ENCODE measurements at regions not wholly inside any gene's neighbourhood (a gene's known extent, or its start where the extent isn't known, plus 50 kb on each side); places are given as distances from the start of the nearest gene placed in this dataset.
"Not testable (repeated sequence)": the region's sequence is repeated elsewhere in the genome, so short reads cannot be mapped to it uniquely, and the experiment has no call there.

DNA sequence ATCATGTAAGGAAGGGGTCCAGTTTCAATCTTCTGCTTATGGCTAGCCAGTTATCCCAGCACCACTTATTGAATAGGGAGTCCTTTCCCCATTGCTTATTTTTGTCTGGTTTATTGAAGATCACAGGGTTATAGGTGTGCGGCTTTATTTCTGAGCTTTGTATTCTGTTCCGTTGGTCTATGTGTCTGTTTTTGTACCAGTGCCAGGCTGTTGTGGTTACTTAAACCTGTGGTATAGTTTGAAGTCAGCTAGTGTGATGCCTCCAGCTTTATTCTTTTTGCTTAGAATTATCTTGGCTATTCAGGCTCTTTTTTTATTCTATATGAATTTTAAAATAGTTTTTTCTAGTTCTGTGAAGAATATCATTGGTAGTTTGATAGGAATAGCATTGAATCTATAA lies 234.6 kb upstream of the CASK start:
- DNase-seq (ENCODE audit: low read depth); H3K4me1 ChIP-seq (ENCODE audit: control insufficient read depth, insufficient read depth, low read length); H3K27me3 ChIP-seq (replicated peaks; ENCODE audit: control insufficient read depth, insufficient read depth, low read length); H3K36me3 ChIP-seq (ENCODE audit: control insufficient read depth, insufficient read depth, low read length, severe bottlenecking); H3K9ac ChIP-seq (ENCODE audit: low read length); H3K4me3 ChIP-seq (ENCODE audit: low read length): not testable (repeated sequence)
- H3K9me3 ChIP-seq (ENCODE audit: control insufficient read depth, low read length), result peaks cover 18% of the 10 kb centered on the region

DNA sequence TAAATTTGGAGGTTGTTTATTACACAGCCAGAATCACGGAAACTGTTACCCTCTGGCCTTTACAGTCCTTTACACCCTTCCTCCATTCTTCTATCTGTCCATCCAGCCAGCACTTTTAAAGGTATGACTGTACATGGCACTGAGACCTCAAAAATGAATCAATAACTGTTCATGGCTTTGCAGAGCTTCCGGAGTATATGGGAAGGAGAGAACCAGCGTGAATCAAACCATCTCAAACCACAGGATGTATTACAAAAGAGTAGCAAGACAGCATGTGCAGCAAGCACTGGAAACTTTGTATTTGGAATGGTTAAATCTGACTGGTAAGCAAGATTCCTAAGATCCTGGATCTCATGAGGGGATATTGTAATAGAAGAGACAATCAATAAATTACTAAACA lies 228.5 kb upstream of the CASK start:
- Histone ChIP-seq H3K4me1 (ENCODE audit: control insufficient read depth, insufficient read depth, low read length) (no peaks in the 10 kb centered on the region), H3K27me3 (replicated peaks; ENCODE audit: control insufficient read depth, insufficient read depth, low read length) (no peaks in the 10 kb centered on the region), H3K36me3 (ENCODE audit: control insufficient read depth, insufficient read depth, low read length, severe bottlenecking) (no peaks in the 10 kb centered on the region), H3K4me3 (ENCODE audit: low read length) (no peak overlapping the region), H3K9ac (ENCODE audit: low read length) (no peak overlapping the region), H3K9me3 (ENCODE audit: control insufficient read depth, low read length) (no peaks in the 10 kb centered on the region)
- DNase-seq (ENCODE audit: low read depth), result no peak

DNA sequence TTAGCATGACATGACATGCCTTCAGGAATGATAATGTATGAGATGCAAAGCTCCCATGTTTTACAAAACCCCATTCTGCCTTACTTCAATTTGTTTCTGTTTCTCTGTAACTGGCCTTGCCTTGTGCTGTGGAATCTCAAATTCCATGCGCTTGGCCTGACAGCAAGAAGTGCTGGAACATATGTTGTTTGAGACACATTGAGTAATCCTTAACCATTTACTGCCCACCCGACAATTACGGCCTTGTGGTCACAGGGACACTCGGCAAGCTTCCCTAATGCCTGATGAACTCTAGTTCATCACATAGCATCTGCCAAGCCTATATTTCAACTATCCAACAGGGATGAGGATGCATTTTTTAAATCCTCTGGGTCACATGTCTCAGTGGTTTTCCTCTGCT lies 226.4 kb upstream of the CASK start:
- Histone ChIP-seq H3K9ac (ENCODE audit: low read length) (no peak overlapping the region), H3K9me3 (ENCODE audit: control insufficient read depth, low read length) (no peaks in the 10 kb centered on the region), H3K4me3 (ENCODE audit: low read length) (no peak overlapping the region), H3K4me1 (ENCODE audit: control insufficient read depth, insufficient read depth, low read length) (no peaks in the 10 kb centered on the region), H3K27me3 (replicated peaks; ENCODE audit: control insufficient read depth, insufficient read depth, low read length) (peaks cover 2% of the 10 kb centered on the region), H3K36me3 (ENCODE audit: control insufficient read depth, insufficient read depth, low read length, severe bottlenecking) (no peaks in the 10 kb centered on the region)
- DNase-seq (ENCODE audit: low read depth), result peak; percentile 40

DNA sequence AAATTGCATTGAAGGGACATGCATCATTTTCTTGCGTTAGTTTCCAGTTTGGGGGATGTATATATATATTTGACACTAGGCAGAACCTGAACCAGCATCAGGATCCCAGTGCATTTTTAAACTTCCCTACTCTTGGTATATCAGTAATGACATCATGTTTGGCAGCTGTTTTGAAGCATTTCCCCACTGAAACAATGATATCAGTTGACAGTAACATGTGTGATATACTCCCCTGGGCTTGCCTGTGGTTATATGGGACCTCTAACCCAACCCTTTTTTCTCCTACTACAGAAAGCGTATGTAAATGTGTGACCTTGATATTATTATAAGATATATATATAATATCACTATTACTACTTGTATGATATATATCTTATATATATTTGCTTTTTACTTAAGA lies 225.9 kb upstream of the CASK start:
- Histone ChIP-seq H3K4me3 (ENCODE audit: low read length) (no peak overlapping the region), H3K36me3 (ENCODE audit: control insufficient read depth, insufficient read depth, low read length, severe bottlenecking) (no peaks in the 10 kb centered on the region), H3K9me3 (ENCODE audit: control insufficient read depth, low read length) (no peaks in the 10 kb centered on the region), H3K4me1 (ENCODE audit: control insufficient read depth, insufficient read depth, low read length) (no peaks in the 10 kb centered on the region), H3K9ac (ENCODE audit: low read length) (no peak overlapping the region), H3K27me3 (replicated peaks; ENCODE audit: control insufficient read depth, insufficient read depth, low read length) (peaks cover 6% of the 10 kb centered on the region)
- no peak for DNase-seq (ENCODE audit: low read depth)

DNA sequence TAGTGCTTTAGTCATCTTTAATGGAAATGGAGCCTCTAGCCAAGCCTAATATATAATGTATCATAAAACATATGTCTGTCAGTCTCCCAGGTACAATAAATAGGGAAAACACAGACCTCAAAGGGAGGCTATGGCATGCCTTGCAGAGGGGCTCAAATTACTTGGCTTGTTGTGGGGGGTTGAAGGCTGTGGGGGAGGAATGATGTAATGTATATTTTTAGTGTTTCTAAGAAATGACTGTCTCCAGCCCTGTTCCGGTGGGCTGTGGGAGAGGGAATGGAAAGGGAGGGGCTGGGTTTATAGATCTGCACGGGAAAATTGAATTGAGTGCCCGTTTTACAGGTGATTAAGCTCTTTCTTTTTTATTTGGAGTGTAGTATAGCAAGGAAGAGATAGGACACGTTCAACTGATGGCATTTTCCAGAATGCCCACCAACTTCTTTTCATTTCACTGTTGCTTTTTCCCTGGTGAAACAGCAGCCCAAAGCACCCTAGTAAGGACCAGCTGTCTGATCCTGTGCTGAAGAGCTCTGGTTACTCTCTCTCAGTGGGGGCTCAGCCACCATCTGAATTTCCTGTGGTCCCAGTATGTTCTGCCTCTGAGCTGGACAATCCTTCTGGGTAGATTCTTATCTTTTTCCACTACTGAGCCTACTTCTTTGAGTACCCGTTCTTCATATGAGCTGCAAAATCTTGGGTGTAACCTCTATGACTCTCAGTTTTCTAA lies 220.7 kb upstream of the CASK start:
- Histone ChIP-seq H3K4me1 (ENCODE audit: control insufficient read depth, insufficient read depth, low read length) (no peaks in the 10 kb centered on the region), H3K9ac (ENCODE audit: low read length) (no peak overlapping the region), H3K27me3 (replicated peaks; ENCODE audit: control insufficient read depth, insufficient read depth, low read length) (peaks cover 12% of the 10 kb centered on the region), H3K4me3 (ENCODE audit: low read length) (no peak overlapping the region), H3K36me3 (ENCODE audit: control insufficient read depth, insufficient read depth, low read length, severe bottlenecking) (no peaks in the 10 kb centered on the region), H3K9me3 (ENCODE audit: control insufficient read depth, low read length) (peaks cover 15% of the 10 kb centered on the region)
- DNase-seq (ENCODE audit: low read depth), result no peak

DNA sequence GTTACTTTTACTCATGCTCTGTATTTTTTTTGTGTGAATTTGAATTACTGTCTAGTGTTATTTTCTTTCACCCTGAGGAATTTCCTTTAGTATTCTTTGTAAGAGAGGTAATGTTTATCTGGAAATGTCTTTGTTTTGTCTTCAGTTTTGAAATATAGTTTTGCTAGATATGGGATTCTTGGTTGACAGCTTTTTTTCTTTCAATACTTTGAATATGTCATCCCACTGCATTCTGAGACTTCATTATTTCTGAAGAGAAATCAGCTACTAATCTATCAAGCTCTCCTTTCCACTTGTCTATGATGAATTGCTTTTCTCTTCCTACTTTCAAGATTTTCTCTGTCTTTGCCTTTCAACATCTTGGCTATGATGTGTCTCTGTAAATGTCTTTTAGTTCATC lies 217.0 kb upstream of the CASK start:
- no peaks in the 10 kb centered on the region for H3K4me1 ChIP-seq (ENCODE audit: control insufficient read depth, insufficient read depth, low read length)
- peaks cover 12% of the 10 kb centered on the region for H3K27me3 ChIP-seq (replicated peaks; ENCODE audit: control insufficient read depth, insufficient read depth, low read length)
- H3K36me3 ChIP-seq (ENCODE audit: control insufficient read depth, insufficient read depth, low read length, severe bottlenecking), result no peaks in the 10 kb centered on the region
- no peak overlapping the region for H3K4me3 ChIP-seq (ENCODE audit: low read length)
- no peak for DNase-seq (ENCODE audit: low read depth)
- H3K9ac ChIP-seq (ENCODE audit: low read length), result no peak overlapping the region
- peaks cover 39% of the 10 kb centered on the region for H3K9me3 ChIP-seq (ENCODE audit: control insufficient read depth, low read length)

DNA sequence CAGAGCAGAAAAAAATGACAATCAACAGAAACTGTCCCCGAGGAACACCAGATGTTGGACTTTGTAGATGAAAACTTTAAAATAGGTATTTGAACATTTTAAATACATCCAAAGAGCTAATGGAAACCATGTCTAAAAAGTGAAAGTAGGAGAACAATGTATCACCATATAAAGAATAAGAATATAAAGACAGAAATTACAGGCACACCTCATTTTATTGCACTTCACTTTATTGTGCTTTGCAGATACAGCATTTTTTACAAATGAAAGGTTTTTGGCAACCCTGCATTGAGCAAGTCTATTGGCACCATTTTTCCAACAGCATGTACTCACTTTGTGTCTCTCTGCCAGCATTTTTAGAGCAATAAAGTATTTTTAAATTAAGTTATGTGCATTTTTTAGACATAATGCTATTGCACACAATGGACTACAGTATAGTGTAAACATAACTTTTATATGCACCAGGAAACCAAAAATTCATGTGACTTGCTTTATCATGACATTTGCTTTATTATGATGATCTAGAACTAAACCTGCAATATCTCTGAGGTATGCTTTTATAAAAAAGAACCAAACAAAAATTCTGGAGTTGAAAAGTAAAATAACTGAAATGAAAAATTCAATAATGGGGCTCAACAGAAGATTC lies 212.4 kb upstream of the CASK start:
- no peak for DNase-seq (ENCODE audit: low read depth)
- H3K36me3 ChIP-seq (ENCODE audit: control insufficient read depth, insufficient read depth, low read length, severe bottlenecking), result no peaks in the 10 kb centered on the region
- peaks cover 39% of the 10 kb centered on the region for H3K9me3 ChIP-seq (ENCODE audit: control insufficient read depth, low read length)
- H3K9ac ChIP-seq (ENCODE audit: low read length), result no peak overlapping the region
- no peak overlapping the region for H3K4me3 ChIP-seq (ENCODE audit: low read length)
- no peaks in the 10 kb centered on the region for H3K4me1 ChIP-seq (ENCODE audit: control insufficient read depth, insufficient read depth, low read length)
- no peaks in the 10 kb centered on the region for H3K27me3 ChIP-seq (replicated peaks; ENCODE audit: control insufficient read depth, insufficient read depth, low read length)

DNA sequence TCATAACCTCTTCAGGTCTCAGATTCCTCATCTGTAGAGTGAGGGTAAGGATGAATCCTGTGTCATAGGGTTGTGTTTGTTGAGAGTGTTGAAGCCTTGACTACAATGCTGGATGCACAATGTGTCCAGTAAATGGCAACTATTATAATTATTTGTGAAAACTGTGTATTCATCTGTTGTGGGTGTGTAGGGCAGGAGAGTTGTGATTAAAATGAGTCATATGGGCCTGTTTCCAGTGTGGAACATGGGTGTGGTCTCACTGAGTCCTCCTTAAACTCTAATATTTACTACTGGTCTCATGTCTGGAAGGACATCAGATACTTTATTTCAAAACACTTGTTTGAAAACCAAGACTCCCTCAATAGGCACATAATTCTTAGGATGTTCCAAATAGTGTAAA lies 208.5 kb upstream of the CASK start:
- DNase-seq (ENCODE audit: low read depth), result no peak
- no peak overlapping the region for H3K9ac ChIP-seq (ENCODE audit: low read length)
- peaks cover 7% of the 10 kb centered on the region for H3K9me3 ChIP-seq (ENCODE audit: control insufficient read depth, low read length)

DNA sequence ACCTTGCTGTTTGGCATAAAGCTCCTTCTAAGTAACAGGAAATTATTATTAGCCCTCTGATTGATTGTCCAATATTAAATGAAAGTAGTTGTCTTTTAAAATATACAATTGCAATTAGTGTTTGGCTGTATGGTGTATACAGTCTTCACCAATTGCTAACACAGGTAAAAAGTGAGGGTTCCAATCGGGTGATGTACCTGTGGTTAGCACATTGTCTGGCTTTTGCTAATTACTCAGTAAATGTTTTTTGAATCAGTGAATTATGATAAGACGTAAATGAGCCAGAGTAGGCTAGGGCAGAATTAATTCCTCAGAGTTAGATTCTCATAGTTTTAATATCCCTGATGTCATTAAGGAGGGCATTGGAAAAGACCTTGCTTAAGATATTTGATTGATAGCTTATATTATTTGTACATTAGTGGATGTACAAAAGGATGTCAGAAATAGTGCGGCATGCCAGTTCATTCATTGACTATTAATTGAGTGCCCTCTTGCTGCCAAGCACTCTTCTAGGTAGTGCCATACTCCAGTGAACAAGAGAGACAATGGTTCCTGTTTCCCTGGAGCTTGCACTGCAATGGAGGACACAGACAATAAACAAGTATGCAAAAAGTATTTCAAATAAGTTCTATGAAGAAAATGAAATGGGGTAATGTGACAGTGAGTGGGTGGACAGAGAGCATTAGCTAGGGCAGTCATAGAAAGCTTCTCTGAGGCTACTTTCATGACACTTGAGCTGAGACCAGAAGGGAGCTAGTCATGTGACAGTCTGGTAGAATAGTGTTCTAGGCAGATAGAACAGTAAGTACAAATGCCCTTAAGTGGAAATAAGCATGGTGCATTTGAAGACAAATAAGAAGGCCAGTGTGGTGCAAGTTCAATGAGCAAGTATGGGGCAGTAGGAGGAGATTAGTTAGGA lies 205.9 kb upstream of the CASK start:
- peaks cover 3% of the 10 kb centered on the region for H3K9me3 ChIP-seq (ENCODE audit: control insufficient read depth, low read length)
- no peaks in the 10 kb centered on the region for H3K36me3 ChIP-seq (ENCODE audit: control insufficient read depth, insufficient read depth, low read length, severe bottlenecking)
- no peak overlapping the region for H3K4me3 ChIP-seq (ENCODE audit: low read length)
- peaks cover 3% of the 10 kb centered on the region for H3K27me3 ChIP-seq (replicated peaks; ENCODE audit: control insufficient read depth, insufficient read depth, low read length)
- no peak overlapping the region for H3K9ac ChIP-seq (ENCODE audit: low read length)
- no peak for DNase-seq (ENCODE audit: low read depth)
- H3K4me1 ChIP-seq (ENCODE audit: control insufficient read depth, insufficient read depth, low read length), result no peaks in the 10 kb centered on the region

More for the DNA sequence above, 208.5 kb upstream of the CASK start:
- Histone ChIP-seq H3K4me3 (ENCODE audit: low read length) (no peak overlapping the region), H3K4me1 (ENCODE audit: control insufficient read depth, insufficient read depth, low read length) (no peaks in the 10 kb centered on the region), H3K27me3 (replicated peaks; ENCODE audit: control insufficient read depth, insufficient read depth, low read length) (no peaks in the 10 kb centered on the region), H3K36me3 (ENCODE audit: control insufficient read depth, insufficient read depth, low read length, severe bottlenecking) (no peaks in the 10 kb centered on the region)

DNA sequence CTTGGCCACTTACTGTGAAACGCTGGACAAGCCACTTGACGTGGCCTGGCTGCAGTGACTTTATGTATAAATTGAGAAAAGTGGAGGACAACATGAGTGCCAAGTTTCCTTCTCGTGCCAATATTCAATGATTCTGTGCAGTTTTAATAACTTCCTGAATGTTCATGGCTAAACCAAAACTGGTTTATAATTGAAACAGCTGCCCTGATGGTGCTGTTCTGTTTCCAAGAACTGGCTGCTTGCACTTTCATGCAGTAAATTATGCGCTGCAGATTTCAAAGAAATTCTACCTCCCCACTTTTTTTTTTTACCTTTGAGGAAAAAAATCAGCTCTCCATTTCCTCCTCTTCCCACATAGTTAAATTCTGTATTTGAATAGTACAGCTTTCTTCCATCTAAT lies 205.2 kb upstream of the CASK start:
- no peak overlapping the region for H3K4me3 ChIP-seq (ENCODE audit: low read length)
- no peaks in the 10 kb centered on the region for H3K4me1 ChIP-seq (ENCODE audit: control insufficient read depth, insufficient read depth, low read length)
- no peaks in the 10 kb centered on the region for H3K36me3 ChIP-seq (ENCODE audit: control insufficient read depth, insufficient read depth, low read length, severe bottlenecking)
- DNase-seq (ENCODE audit: low read depth), result no peak
- H3K9me3 ChIP-seq (ENCODE audit: control insufficient read depth, low read length), result peaks cover 3% of the 10 kb centered on the region
- no peak overlapping the region for H3K9ac ChIP-seq (ENCODE audit: low read length)
- peaks cover 9% of the 10 kb centered on the region for H3K27me3 ChIP-seq (replicated peaks; ENCODE audit: control insufficient read depth, insufficient read depth, low read length)

DNA sequence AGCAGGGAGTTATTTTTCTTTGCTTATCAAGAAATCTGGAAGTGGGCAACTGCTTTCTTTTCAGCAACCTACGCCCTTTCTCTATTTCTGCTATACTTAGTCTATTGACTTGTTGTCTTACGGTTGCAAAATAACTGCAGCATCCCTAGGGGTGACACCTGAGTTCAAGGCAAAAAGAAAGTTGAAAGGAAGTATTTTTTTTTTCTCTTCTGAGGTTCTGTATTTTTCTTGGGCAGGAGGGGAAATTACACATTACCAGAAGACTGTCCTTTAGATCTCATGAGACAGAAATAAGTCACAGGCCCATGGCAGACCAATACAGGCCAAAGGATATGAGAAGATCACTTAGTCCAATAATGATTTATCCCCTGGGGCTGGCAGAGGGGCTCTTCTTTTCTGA lies 204.7 kb upstream of the CASK start:
- H3K9me3 ChIP-seq (ENCODE audit: control insufficient read depth, low read length), result peaks cover 2% of the 10 kb centered on the region
- peaks cover 9% of the 10 kb centered on the region for H3K27me3 ChIP-seq (replicated peaks; ENCODE audit: control insufficient read depth, insufficient read depth, low read length)
- no peak overlapping the region for H3K4me3 ChIP-seq (ENCODE audit: low read length)
- no peak overlapping the region for H3K9ac ChIP-seq (ENCODE audit: low read length)
- no peaks in the 10 kb centered on the region for H3K4me1 ChIP-seq (ENCODE audit: control insufficient read depth, insufficient read depth, low read length)
- H3K36me3 ChIP-seq (ENCODE audit: control insufficient read depth, insufficient read depth, low read length, severe bottlenecking), result no peaks in the 10 kb centered on the region
- no peak for DNase-seq (ENCODE audit: low read depth)

Measured in adipocyte (in vitro differentiated cells).